ENCODE measurements at regions not wholly inside any gene's neighbourhood (a gene's known extent, or its start where the extent isn't known, plus 50 kb on each side); places are given as distances from the start of the nearest gene placed in this dataset.

GRCh38 chr7:33804140-33804660 lies 101.1 kb upstream of the BMPER start:
- Histone ChIP-seq H3K79me2 (no peaks in the 10 kb centered on the region), H3K4me3 (no peak overlapping the region), H3K9me3 (ENCODE audit: low read depth) (no peaks in the 10 kb centered on the region), H3K9me2 (replicated peaks; ENCODE audit: insufficient read depth) (no peaks in the 10 kb centered on the region), H3K36me3 (replicated peaks; ENCODE audit: insufficient read depth, low read depth) (no peaks in the 10 kb centered on the region), H3K27ac (no peak overlapping the region), H4K20me1 (ENCODE audit: insufficient read depth, poor library complexity, severe bottlenecking) (no peaks in the 10 kb centered on the region), H3K27me3 (peaks cover 6% of the 10 kb centered on the region), H2AFZ (no peak overlapping the region), H3K4me1 (ENCODE audit: insufficient read depth) (peaks cover 16% of the 10 kb centered on the region), H3K4me2 (no peak overlapping the region)
- DNase-seq (ENCODE audit: low spot score): no peak
- TF ChIP-seq EZH2 (IDR thresholded peaks at IDR 0.05; ENCODE audit: borderline replicate concordance) (no peak), CTCF (IDR thresholded peaks at IDR 0.05; ENCODE audit: poor library complexity) (no peak), EZH2phosphoT487 (IDR thresholded peaks at IDR 0.05; ENCODE audit: low read depth, severe bottlenecking, unreplicated experiment) (no peak)
- WGBS (ENCODE audit: low lambda C conversion rate, missing lambda C conversion rate): 47% methylated on average over 7 of the region's 7 CpGs

- Histone ChIP-seq H3K4me3 (no peak overlapping the region), H3K9me3 (ENCODE audit: low read depth) (no peaks in the 10 kb centered on the region), H3K79me2 (no peaks in the 10 kb centered on the region), H3K27me3 (peaks cover 6% of the 10 kb centered on the region), H3K27ac (no peak overlapping the region), H3K9me2 (replicated peaks; ENCODE audit: insufficient read depth) (no peaks in the 10 kb centered on the region), H3K4me1 (ENCODE audit: insufficient read depth) (peaks cover 16% of the 10 kb centered on the region), H2AFZ (no peak overlapping the region), H4K20me1 (ENCODE audit: insufficient read depth, poor library complexity, severe bottlenecking) (no peaks in the 10 kb centered on the region), H3K4me2 (no peak overlapping the region), H3K36me3 (replicated peaks; ENCODE audit: insufficient read depth, low read depth) (no peaks in the 10 kb centered on the region)
- peak; percentile 15 for DNase-seq (ENCODE audit: low spot score)
- 72% methylated on average over 7 of the region's 7 CpGs for WGBS (ENCODE audit: low lambda C conversion rate, missing lambda C conversion rate)
- TF ChIP-seq EZH2phosphoT487 (IDR thresholded peaks at IDR 0.05; ENCODE audit: low read depth, severe bottlenecking, unreplicated experiment) (no peak), CTCF (IDR thresholded peaks at IDR 0.05; ENCODE audit: poor library complexity) (no peak), EZH2 (IDR thresholded peaks at IDR 0.05; ENCODE audit: borderline replicate concordance) (no peak)
Measured at GRCh38 chr7:33805630-33806233, 99.6 kb upstream of the BMPER start.

- H4K20me1 ChIP-seq (ENCODE audit: insufficient read depth, poor library complexity, severe bottlenecking): no peaks in the 10 kb centered on the region
- no peak overlapping the region for H3K4me3 ChIP-seq
- H3K9me3 ChIP-seq (ENCODE audit: low read depth): no peaks in the 10 kb centered on the region
- H3K9me2 ChIP-seq (replicated peaks; ENCODE audit: insufficient read depth): no peaks in the 10 kb centered on the region
- H3K4me1 ChIP-seq (ENCODE audit: insufficient read depth): peaks cover 16% of the 10 kb centered on the region
- H3K79me2 ChIP-seq: no peaks in the 10 kb centered on the region
- DNase-seq (ENCODE audit: low spot score): peak; percentile 36
- H3K36me3 ChIP-seq (replicated peaks; ENCODE audit: insufficient read depth, low read depth): no peaks in the 10 kb centered on the region
- H3K27me3 ChIP-seq: peaks cover 6% of the 10 kb centered on the region
- H3K27ac ChIP-seq: peak overlapping the region; percentile 4
- H3K4me2 ChIP-seq: no peak overlapping the region
- 26% methylated on average over 5 of the region's 5 CpGs for WGBS (ENCODE audit: low lambda C conversion rate, missing lambda C conversion rate)
- no peak overlapping the region for H2AFZ ChIP-seq
- no peak for TF ChIP-seq EZH2 (IDR thresholded peaks at IDR 0.05; ENCODE audit: borderline replicate concordance)
- no peak for TF ChIP-seq EZH2phosphoT487 (IDR thresholded peaks at IDR 0.05; ENCODE audit: low read depth, severe bottlenecking, unreplicated experiment)
- TF ChIP-seq CTCF (IDR thresholded peaks at IDR 0.05; ENCODE audit: poor library complexity): no peak
Measured at GRCh38 chr7:33806298-33807154, 98.8 kb upstream of the BMPER start.
